Activated naive CD4-positive, alpha-beta T cell treated with anti-CD3 and anti-CD28 coated beads, Interleukin-2, amount 50 U/mL, for 72 hours (primary cell): ENCODE measurements at regions not wholly inside any gene's neighbourhood (a gene's known extent, or its start where the extent isn't known, plus 50 kb on each side); places are given as distances from the start of the nearest gene placed in this dataset.

Experiments
- ATAC-seq, 2 donors: fragments of 150-1000 bp; cut with Tn5 transposase; 2 replicates each; pipeline ENCODE4 v1.10.0; 2021; ENCODE audit warnings: mild to moderate bottlenecking in 2 of 2, moderate library complexity in 2 of 2
- DNase-seq, 2 donors: peaks; one replicate each; pipeline ENCODE4 v3.0.0; 2021 to 2022; ENCODE audit warnings: low spot score in 2 of 2
- H3K27ac Mint-ChIP-seq, 2 donors: one replicate each; pipeline ENCODE4 v1.8.0; 2022; ENCODE audit warnings: mild to moderate bottlenecking in 2 of 2, mixed read lengths in 2 of 2
- H3K36me3 Mint-ChIP-seq, 2 donors: one replicate each; pipeline ENCODE4 v1.8.0; 2022; ENCODE audit warnings: mixed read lengths in 2 of 2
- H3K9me3 Mint-ChIP-seq, 2 donors: one replicate each; pipeline ENCODE4 v1.8.0; 2022; ENCODE audit warnings: mixed read lengths in 2 of 2

- no peaks in the 10 kb centered on the region for H3K36me3 Mint-ChIP-seq
- no peak for DNase-seq
- H3K27ac Mint-ChIP-seq, result no peak overlapping the region
- no peak for ATAC-seq
- H3K9me3 Mint-ChIP-seq, result peaks cover 7 to 8% of the 10 kb centered on the region in 2 donors
These were observed 263.8 kb upstream of the PABPC4L start for GRCh38 chr4:134465417-134465816.

- DNase-seq (no peak), ATAC-seq (no peak)
- H3K27ac Mint-ChIP-seq, result no peak overlapping the region
- H3K9me3 Mint-ChIP-seq, result peaks cover 6 to 12% of the 10 kb centered on the region in 2 donors
- no peaks in the 10 kb centered on the region for H3K36me3 Mint-ChIP-seq
These were observed 262.2 kb upstream of the PABPC4L start for GRCh38 chr4:134463771-134464170.

GRCh38 chr4:134426821-134427220, 225.2 kb upstream of the PABPC4L start:
- Mint-ChIP-seq H3K27ac (no peak overlapping the region), H3K9me3 (peaks cover under 1 to 4% of the 10 kb centered on the region in 2 donors), H3K36me3 (no peaks in the 10 kb centered on the region)
- DNase-seq (no peak), ATAC-seq (no peak)

GRCh38 chr4:134425756-134426155, 224.2 kb upstream of the PABPC4L start:
- no peak overlapping the region for H3K27ac Mint-ChIP-seq
- no peaks in the 10 kb centered on the region for H3K36me3 Mint-ChIP-seq
- DNase-seq (no peak), ATAC-seq (no peak)
- peaks cover 0 to 4% of the 10 kb centered on the region in 2 donors for H3K9me3 Mint-ChIP-seq

GRCh38 chr4:134422776-134423175, 221.2 kb upstream of the PABPC4L start:
- Mint-ChIP-seq H3K36me3 (no peaks in the 10 kb centered on the region), H3K27ac (no peak overlapping the region), H3K9me3 (peaks cover 6 to 21% of the 10 kb centered on the region in 2 donors)
- ATAC-seq, result no peak
- no peak for DNase-seq

- DNase-seq (no peak), ATAC-seq (no peak)
- Mint-ChIP-seq H3K27ac (no peak overlapping the region), H3K9me3 (peaks cover 6 to 21% of the 10 kb centered on the region in 2 donors), H3K36me3 (no peaks in the 10 kb centered on the region)
These were observed 220.1 kb upstream of the PABPC4L start for GRCh38 chr4:134421734-134422133.

- Mint-ChIP-seq H3K36me3 (no peaks in the 10 kb centered on the region), H3K9me3 (peaks cover 4% of the 10 kb centered on the region in 2 donors), H3K27ac (no peak overlapping the region)
- DNase-seq, result no peak
- no peak for ATAC-seq
These were observed 207.3 kb upstream of the PABPC4L start for GRCh38 chr4:134408897-134409296.

- DNase-seq, result no peak
- Mint-ChIP-seq H3K36me3 (peaks cover 0 to 6% of the 10 kb centered on the region in 2 donors), H3K27ac (no peak overlapping the region), H3K9me3 (peaks cover 18 to 34% of the 10 kb centered on the region in 2 donors)
- ATAC-seq, result no peak
These were observed 200.2 kb upstream of the PABPC4L start for GRCh38 chr4:134401798-134402197.

GRCh38 chr4:134393592-134393991, 192.0 kb upstream of the PABPC4L start:
- peaks cover 27 to 28% of the 10 kb centered on the region in 2 donors for H3K9me3 Mint-ChIP-seq
- ATAC-seq (no peak), DNase-seq (no peak)
- no peak overlapping the region for H3K27ac Mint-ChIP-seq
- peaks cover 6 to 13% of the 10 kb centered on the region in 2 donors for H3K36me3 Mint-ChIP-seq

- no peak overlapping the region for H3K27ac Mint-ChIP-seq
- H3K36me3 Mint-ChIP-seq, result peaks cover 0 to under 1% of the 10 kb centered on the region in 2 donors
- DNase-seq (no peak), ATAC-seq (no peak)
- peaks cover 8 to 10% of the 10 kb centered on the region in 2 donors for H3K9me3 Mint-ChIP-seq
These were observed 188.7 kb upstream of the PABPC4L start for GRCh38 chr4:134390319-134390718.

- DNase-seq (no peak), ATAC-seq (no peak)
- Mint-ChIP-seq H3K27ac (no peak overlapping the region), H3K9me3 (peaks cover 5 to 10% of the 10 kb centered on the region in 2 donors), H3K36me3 (no peaks in the 10 kb centered on the region)
These were observed 186.8 kb upstream of the PABPC4L start for GRCh38 chr4:134388351-134388750.

- Mint-ChIP-seq H3K36me3 (no peaks in the 10 kb centered on the region), H3K27ac (no peak overlapping the region), H3K9me3 (no peaks in the 10 kb centered on the region)
- ATAC-seq (no peak), DNase-seq (no peak)
These were observed 181.1 kb upstream of the PABPC4L start for GRCh38 chr4:134382478-134383227.

GRCh38 chr4:134375775-134376174, 174.2 kb upstream of the PABPC4L start:
- Mint-ChIP-seq H3K36me3 (peaks cover 0 to 5% of the 10 kb centered on the region in 2 donors), H3K27ac (no peak overlapping the region), H3K9me3 (peaks cover 0 to 4% of the 10 kb centered on the region in 2 donors)
- ATAC-seq, result no peak
- no peak for DNase-seq

GRCh38 chr4:134365852-134366251, 164.3 kb upstream of the PABPC4L start:
- ATAC-seq (no peak), DNase-seq (no peak)
- Mint-ChIP-seq H3K9me3 (peaks cover 19 to 28% of the 10 kb centered on the region in 2 donors), H3K27ac (no peak overlapping the region), H3K36me3 (no peaks in the 10 kb centered on the region)

GRCh38 chr4:134364928-134365327, 163.3 kb upstream of the PABPC4L start:
- no peak overlapping the region for H3K27ac Mint-ChIP-seq
- H3K9me3 Mint-ChIP-seq, result peaks cover 19 to 30% of the 10 kb centered on the region in 2 donors
- ATAC-seq (no peak), DNase-seq (no peak)
- H3K36me3 Mint-ChIP-seq, result no peaks in the 10 kb centered on the region

GRCh38 chr4:134345244-134345643, 143.7 kb upstream of the PABPC4L start:
- ATAC-seq (no peak), DNase-seq (no peak)
- H3K27ac Mint-ChIP-seq, result no peak overlapping the region

GRCh38 chr4:134343656-134344055, 142.1 kb upstream of the PABPC4L start:
- H3K27ac Mint-ChIP-seq, result no peak overlapping the region
- H3K36me3 Mint-ChIP-seq, result no peaks in the 10 kb centered on the region
- no peak for ATAC-seq
- no peak for DNase-seq
- peaks cover 5 to 9% of the 10 kb centered on the region in 2 donors for H3K9me3 Mint-ChIP-seq

More at GRCh38 chr4:134345244-134345643, 143.7 kb upstream of the PABPC4L start:
- H3K36me3 Mint-ChIP-seq, result no peaks in the 10 kb centered on the region
- peaks cover 8 to 9% of the 10 kb centered on the region in 2 donors for H3K9me3 Mint-ChIP-seq

GRCh38 chr4:134343081-134343480, 141.5 kb upstream of the PABPC4L start:
- ATAC-seq, result no peak
- H3K27ac Mint-ChIP-seq, result no peak overlapping the region
- H3K9me3 Mint-ChIP-seq, result peaks cover 5 to 9% of the 10 kb centered on the region in 2 donors
- H3K36me3 Mint-ChIP-seq, result no peaks in the 10 kb centered on the region
- DNase-seq, result no peak
